ENCODE measurements at regions not wholly inside any gene's neighbourhood (a gene's known extent, or its start where the extent isn't known, plus 50 kb on each side); places are given as distances from the start of the nearest gene placed in this dataset.

GRCh38 chr13:74629985-74630384, 495.8 kb upstream of the KLF12 start:
- no peaks in the 10 kb centered on the region for H3K36me3 Mint-ChIP-seq (ENCODE audit: low read depth)
- Histone ChIP-seq H3K4me1 (ENCODE audit: insufficient read depth) (no peaks in the 10 kb centered on the region), H3K79me2 (replicated peaks; ENCODE audit: insufficient read depth) (no peaks in the 10 kb centered on the region), H3K27ac (ENCODE audit: low read depth) (no peak overlapping the region), H3K9me2 (ENCODE audit: insufficient read depth) (no peaks in the 10 kb centered on the region), H3K4me3 (no peak overlapping the region), H3F3A (replicated peaks; ENCODE audit: low read depth) (no peaks in the 10 kb centered on the region), H2AFZ (no peak overlapping the region), H3K36me3 (ENCODE audit: insufficient read depth) (no peaks in the 10 kb centered on the region), H4K20me1 (replicated peaks; ENCODE audit: insufficient read depth) (no peaks in the 10 kb centered on the region), H3K27me3 (ENCODE audit: insufficient read depth) (no peaks in the 10 kb centered on the region), H3K4me2 (no peak overlapping the region)
- ATAC-seq (no peak), DNase-seq (ENCODE audit: low spot score) (no peak)
- H3K9me3 Mint-ChIP-seq = no peaks in the 10 kb centered on the region
- H3K27ac Mint-ChIP-seq = no peak overlapping the region
- TF ChIP-seq POLR2AphosphoS5 (IDR thresholded peaks at IDR 0.05; ENCODE audit: low read depth) (no peak), CTCF (conservative IDR thresholded peaks at IDR 0.05; ENCODE audit: low read depth in 2 of 2) (no peak), ZNF331 (CRISPR knock-in tag; IDR thresholded peaks at IDR 0.05; ENCODE audit: low read depth) (no peak), CREB1 (CRISPR knock-in tag; IDR thresholded peaks at IDR 0.05; ENCODE audit: low read depth) (no peak), NANOG (IDR thresholded peaks at IDR 0.05; ENCODE audit: borderline replicate concordance) (no peak), STAT1 (IDR thresholded peaks at IDR 0.05; ENCODE audit: unreplicated experiment) (no peak), ZNF114 (CRISPR knock-in tag; IDR thresholded peaks at IDR 0.05) (no peak), EZH2phosphoT487 (IDR thresholded peaks at IDR 0.05; ENCODE audit: unreplicated experiment) (no peak), ETS1 (IDR thresholded peaks at IDR 0.05) (no peak), JUNB (IDR thresholded peaks at IDR 0.05; ENCODE audit: unreplicated experiment) (no peak), EZH2 (IDR thresholded peaks at IDR 0.05; ENCODE audit: low read depth, unreplicated experiment) (no peak)
- TF ChIP-seq, protein P1, sequence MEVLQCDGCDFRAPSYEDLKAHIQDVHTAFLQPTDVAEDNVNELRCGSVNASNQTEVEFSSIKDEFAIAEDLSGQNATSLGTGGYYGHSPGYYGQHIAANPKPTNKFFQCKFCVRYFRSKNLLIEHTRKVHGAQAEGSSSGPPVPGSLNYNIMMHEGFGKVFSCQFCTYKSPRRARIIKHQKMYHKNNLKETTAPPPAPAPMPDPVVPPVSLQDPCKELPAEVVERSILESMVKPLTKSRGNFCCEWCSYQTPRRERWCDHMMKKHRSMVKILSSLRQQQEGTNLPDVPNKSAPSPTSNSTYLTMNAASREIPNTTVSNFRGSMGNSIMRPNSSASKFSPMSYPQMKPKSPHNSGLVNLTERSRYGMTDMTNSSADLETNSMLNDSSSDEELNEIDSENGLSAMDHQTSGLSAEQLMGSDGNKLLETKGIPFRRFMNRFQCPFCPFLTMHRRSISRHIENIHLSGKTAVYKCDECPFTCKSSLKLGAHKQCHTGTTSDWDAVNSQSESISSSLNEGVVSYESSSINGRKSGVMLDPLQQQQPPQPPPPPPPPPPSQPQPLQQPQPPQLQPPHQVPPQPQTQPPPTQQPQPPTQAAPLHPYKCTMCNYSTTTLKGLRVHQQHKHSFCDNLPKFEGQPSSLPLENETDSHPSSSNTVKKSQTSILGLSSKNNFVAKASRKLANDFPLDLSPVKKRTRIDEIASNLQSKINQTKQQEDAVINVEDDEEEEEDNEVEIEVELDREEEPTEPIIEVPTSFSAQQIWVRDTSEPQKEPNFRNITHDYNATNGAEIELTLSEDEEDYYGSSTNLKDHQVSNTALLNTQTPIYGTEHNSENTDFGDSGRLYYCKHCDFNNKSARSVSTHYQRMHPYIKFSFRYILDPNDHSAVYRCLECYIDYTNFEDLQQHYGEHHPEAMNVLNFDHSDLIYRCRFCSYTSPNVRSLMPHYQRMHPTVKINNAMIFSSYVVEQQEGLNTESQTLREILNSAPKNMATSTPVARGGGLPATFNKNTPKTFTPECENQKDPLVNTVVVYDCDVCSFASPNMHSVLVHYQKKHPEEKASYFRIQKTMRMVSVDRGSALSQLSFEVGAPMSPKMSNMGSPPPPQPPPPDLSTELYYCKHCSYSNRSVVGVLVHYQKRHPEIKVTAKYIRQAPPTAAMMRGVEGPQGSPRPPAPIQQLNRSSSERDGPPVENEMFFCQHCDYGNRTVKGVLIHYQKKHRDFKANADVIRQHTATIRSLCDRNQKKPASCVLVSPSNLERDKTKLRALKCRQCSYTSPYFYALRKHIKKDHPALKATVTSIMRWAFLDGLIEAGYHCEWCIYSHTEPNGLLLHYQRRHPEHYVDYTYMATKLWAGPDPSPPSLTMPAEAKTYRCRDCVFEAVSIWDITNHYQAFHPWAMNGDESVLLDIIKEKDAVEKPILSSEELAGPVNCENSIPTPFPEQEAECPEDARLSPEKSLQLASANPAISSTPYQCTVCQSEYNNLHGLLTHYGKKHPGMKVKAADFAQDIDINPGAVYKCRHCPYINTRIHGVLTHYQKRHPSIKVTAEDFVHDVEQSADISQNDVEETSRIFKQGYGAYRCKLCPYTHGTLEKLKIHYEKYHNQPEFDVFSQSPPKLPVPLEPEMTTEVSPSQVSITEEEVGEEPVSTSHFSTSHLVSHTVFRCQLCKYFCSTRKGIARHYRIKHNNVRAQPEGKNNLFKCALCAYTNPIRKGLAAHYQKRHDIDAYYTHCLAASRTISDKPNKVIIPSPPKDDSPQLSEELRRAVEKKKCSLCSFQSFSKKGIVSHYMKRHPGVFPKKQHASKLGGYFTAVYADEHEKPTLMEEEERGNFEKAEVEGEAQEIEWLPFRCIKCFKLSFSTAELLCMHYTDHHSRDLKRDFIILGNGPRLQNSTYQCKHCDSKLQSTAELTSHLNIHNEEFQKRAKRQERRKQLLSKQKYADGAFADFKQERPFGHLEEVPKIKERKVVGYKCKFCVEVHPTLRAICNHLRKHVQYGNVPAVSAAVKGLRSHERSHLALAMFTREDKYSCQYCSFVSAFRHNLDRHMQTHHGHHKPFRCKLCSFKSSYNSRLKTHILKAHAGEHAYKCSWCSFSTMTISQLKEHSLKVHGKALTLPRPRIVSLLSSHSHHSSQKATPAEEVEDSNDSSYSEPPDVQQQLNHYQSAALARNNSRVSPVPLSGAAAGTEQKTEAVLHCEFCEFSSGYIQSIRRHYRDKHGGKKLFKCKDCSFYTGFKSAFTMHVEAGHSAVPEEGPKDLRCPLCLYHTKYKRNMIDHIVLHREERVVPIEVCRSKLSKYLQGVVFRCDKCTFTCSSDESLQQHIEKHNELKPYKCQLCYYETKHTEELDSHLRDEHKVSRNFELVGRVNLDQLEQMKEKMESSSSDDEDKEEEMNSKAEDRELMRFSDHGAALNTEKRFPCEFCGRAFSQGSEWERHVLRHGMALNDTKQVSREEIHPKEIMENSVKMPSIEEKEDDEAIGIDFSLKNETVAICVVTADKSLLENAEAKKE (CRISPR knock-in tag; IDR thresholded peaks at IDR 0.05) = no peak
- TF ChIP-seq, protein P2, sequence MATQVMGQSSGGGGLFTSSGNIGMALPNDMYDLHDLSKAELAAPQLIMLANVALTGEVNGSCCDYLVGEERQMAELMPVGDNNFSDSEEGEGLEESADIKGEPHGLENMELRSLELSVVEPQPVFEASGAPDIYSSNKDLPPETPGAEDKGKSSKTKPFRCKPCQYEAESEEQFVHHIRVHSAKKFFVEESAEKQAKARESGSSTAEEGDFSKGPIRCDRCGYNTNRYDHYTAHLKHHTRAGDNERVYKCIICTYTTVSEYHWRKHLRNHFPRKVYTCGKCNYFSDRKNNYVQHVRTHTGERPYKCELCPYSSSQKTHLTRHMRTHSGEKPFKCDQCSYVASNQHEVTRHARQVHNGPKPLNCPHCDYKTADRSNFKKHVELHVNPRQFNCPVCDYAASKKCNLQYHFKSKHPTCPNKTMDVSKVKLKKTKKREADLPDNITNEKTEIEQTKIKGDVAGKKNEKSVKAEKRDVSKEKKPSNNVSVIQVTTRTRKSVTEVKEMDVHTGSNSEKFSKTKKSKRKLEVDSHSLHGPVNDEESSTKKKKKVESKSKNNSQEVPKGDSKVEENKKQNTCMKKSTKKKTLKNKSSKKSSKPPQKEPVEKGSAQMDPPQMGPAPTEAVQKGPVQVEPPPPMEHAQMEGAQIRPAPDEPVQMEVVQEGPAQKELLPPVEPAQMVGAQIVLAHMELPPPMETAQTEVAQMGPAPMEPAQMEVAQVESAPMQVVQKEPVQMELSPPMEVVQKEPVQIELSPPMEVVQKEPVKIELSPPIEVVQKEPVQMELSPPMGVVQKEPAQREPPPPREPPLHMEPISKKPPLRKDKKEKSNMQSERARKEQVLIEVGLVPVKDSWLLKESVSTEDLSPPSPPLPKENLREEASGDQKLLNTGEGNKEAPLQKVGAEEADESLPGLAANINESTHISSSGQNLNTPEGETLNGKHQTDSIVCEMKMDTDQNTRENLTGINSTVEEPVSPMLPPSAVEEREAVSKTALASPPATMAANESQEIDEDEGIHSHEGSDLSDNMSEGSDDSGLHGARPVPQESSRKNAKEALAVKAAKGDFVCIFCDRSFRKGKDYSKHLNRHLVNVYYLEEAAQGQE (IDR thresholded peaks at IDR 0.05; ENCODE audit: unreplicated experiment) = no peak
- H3K27me3 Mint-ChIP-seq (ENCODE audit: insufficient read depth, low read depth, poor library complexity) = no peaks in the 10 kb centered on the region
- H3K4me1 Mint-ChIP-seq = no peaks in the 10 kb centered on the region
- H3K4me3 Mint-ChIP-seq = no peak overlapping the region
